Osteoblast (primary cell): ENCODE measurements at regions not wholly inside any gene's neighbourhood (a gene's known extent, or its start where the extent isn't known, plus 50 kb on each side); places are given as distances from the start of the nearest gene placed in this dataset.

Source experiments
- DNase-seq: peaks from one replicate; pipeline ENCODE4 v3.0.0; 2011; ENCODE audit warnings: low spot score, mixed read lengths; ENCODE audit not compliant: insufficient read length; ENCODE audit errors: missing footprints
- H2AFZ ChIP-seq: 2 replicates; pipeline ENCODE4 v1.6.0; 2011; ENCODE audit warnings: mild to moderate bottlenecking, low read length
- H3K27ac ChIP-seq: 2 replicates; pipeline ENCODE4 v1.5.1; 2011; ENCODE audit warnings: mild to moderate bottlenecking, low read depth, low read length, moderate library complexity
- H3K27me3 ChIP-seq: 2 replicates; pipeline ENCODE4 v1.6.0; 2012; ENCODE audit warnings: mild to moderate bottlenecking, control low read depth, inconsistent platforms, low read length, moderate library complexity; ENCODE audit not compliant: insufficient read depth
- H3K36me3 ChIP-seq: 2 replicates; pipeline ENCODE4 v1.5.1; 2011; ENCODE audit warnings: mild to moderate bottlenecking, low read length, control low read depth, moderate library complexity; ENCODE audit not compliant: insufficient read depth
- H3K4me1 ChIP-seq: 2 replicates; pipeline ENCODE4 v1.5.1; 2011; ENCODE audit warnings: mild to moderate bottlenecking, low read length, control low read depth, moderate library complexity; ENCODE audit not compliant: insufficient read depth
- H3K4me2 ChIP-seq: 2 replicates; pipeline ENCODE4 v1.6.0; 2011; ENCODE audit warnings: mild to moderate bottlenecking, low read length; ENCODE audit not compliant: insufficient read depth
- H3K4me3 ChIP-seq: fragments of 200-600 bp; sonication (generic); 3 replicates; pipeline ENCODE4 v1.5.1; 2012; ENCODE audit warnings: mild to moderate bottlenecking, low read length, inconsistent platforms; ENCODE audit not compliant: insufficient read depth
- H3K79me2 ChIP-seq: 2 replicates; pipeline ENCODE4 v1.6.0; 2012; ENCODE audit warnings: mild to moderate bottlenecking, low read length, control low read depth, inconsistent platforms; ENCODE audit not compliant: insufficient read depth
- H3K9me3 ChIP-seq: 2 replicates; pipeline ENCODE4 v1.5.1; 2011; ENCODE audit warnings: low read depth, low read length, control low read depth
- H4K20me1 ChIP-seq: 2 replicates; pipeline ENCODE4 v1.6.0; 2012; ENCODE audit warnings: mild to moderate bottlenecking, low read length, control low read depth; ENCODE audit not compliant: insufficient read depth
- CTCF ChIP-seq: IDR thresholded peaks from 2 replicates; pipeline ENCODE4 v1.5.1; 2011; ENCODE audit warnings: mild to moderate bottlenecking, low read depth, low read length, moderate library complexity; ENCODE audit errors: extremely low read depth

GRCh38 chr12:130053651-130054069 lies 108.6 kb upstream of the FZD10 start:
- H3K4me2 ChIP-seq, result no peak overlapping the region
- H3K9me3 ChIP-seq, result no peaks in the 10 kb centered on the region
- no peak overlapping the region for H2AFZ ChIP-seq
- H3K4me1 ChIP-seq, result no peaks in the 10 kb centered on the region
- TF ChIP-seq CTCF, result no peak
- H3K79me2 ChIP-seq, result no peaks in the 10 kb centered on the region
- no peaks in the 10 kb centered on the region for H4K20me1 ChIP-seq
- no peak overlapping the region for H3K4me3 ChIP-seq
- H3K27ac ChIP-seq, result no peak overlapping the region
- DNase-seq, result no peak
- H3K27me3 ChIP-seq, result no peaks in the 10 kb centered on the region
- no peaks in the 10 kb centered on the region for H3K36me3 ChIP-seq

- Histone ChIP-seq H3K4me2 (no peak overlapping the region), H3K4me1 (no peaks in the 10 kb centered on the region), H2AFZ (no peak overlapping the region), H4K20me1 (no peaks in the 10 kb centered on the region), H3K4me3 (no peak overlapping the region), H3K27me3 (no peaks in the 10 kb centered on the region), H3K79me2 (no peaks in the 10 kb centered on the region), H3K9me3 (peaks cover 1% of the 10 kb centered on the region), H3K27ac (no peak overlapping the region), H3K36me3 (no peaks in the 10 kb centered on the region)
- DNase-seq, result no peak
- TF ChIP-seq CTCF, result no peak
Measured at GRCh38 chr12:130054803-130055202, 107.5 kb upstream of the FZD10 start.

- H3K4me1 ChIP-seq, result no peaks in the 10 kb centered on the region
- H3K27ac ChIP-seq, result no peak overlapping the region
- no peaks in the 10 kb centered on the region for H3K36me3 ChIP-seq
- H3K4me2 ChIP-seq, result no peak overlapping the region
- no peak overlapping the region for H3K4me3 ChIP-seq
- H3K27me3 ChIP-seq, result no peaks in the 10 kb centered on the region
- TF ChIP-seq CTCF, result no peak
- no peaks in the 10 kb centered on the region for H4K20me1 ChIP-seq
- no peak overlapping the region for H2AFZ ChIP-seq
- no peak for DNase-seq
- H3K9me3 ChIP-seq, result peaks cover 1% of the 10 kb centered on the region
- H3K79me2 ChIP-seq, result no peaks in the 10 kb centered on the region
Measured at GRCh38 chr12:130058926-130059472, 103.3 kb upstream of the FZD10 start.

- Histone ChIP-seq H3K36me3 (no peaks in the 10 kb centered on the region), H3K9me3 (peaks cover 1% of the 10 kb centered on the region), H4K20me1 (no peaks in the 10 kb centered on the region), H3K27me3 (no peaks in the 10 kb centered on the region), H3K4me3 (no peak overlapping the region), H3K4me1 (no peaks in the 10 kb centered on the region), H3K27ac (no peak overlapping the region), H3K79me2 (no peaks in the 10 kb centered on the region), H2AFZ (no peak overlapping the region), H3K4me2 (no peak overlapping the region)
- no peak for DNase-seq
- no peak for TF ChIP-seq CTCF
Measured at GRCh38 chr12:130063866-130064265, 98.4 kb upstream of the FZD10 start.
